K562 (cell line): ENCODE measurements at regions not wholly inside any gene's neighbourhood (a gene's known extent, or its start where the extent isn't known, plus 50 kb on each side); places are given as distances from the start of the nearest gene placed in this dataset.

Experiments used
- ATAC-seq: fragments of 200-7000 bp; cut with Tn5 transposase; 3 replicates; pipeline ENCODE4 v1.9.1; 2020; ENCODE audit warnings: moderate library complexity
- BruUV-seq: library from RNA; stranded (reverse); fragments of 400-500 nt; replicated peaks from 2 replicates; lab custom pipeline; 2021; lab: Mats Ljungman, UMichigan
- CTCF ChIA-PET: fragments of 300-600 bp; formaldehyde crosslinking; extraction: SDS; loops from one replicate; lab custom pipeline; 2021; ENCODE audit warnings: low intra/inter-chr PET ratio; lab: Yijun Ruan, JAX
- POLR2A ChIA-PET: fragments of 300-600, 350-650 bp; sonication (Branson Sonifier 250); formaldehyde crosslinking; extraction: SDS; loops from one replicate; lab custom pipeline; 2021; ENCODE audit warnings: antibody characterized with exemption, inconsistent platforms; lab: Yijun Ruan, JAX
- DNase-seq, 4 experiments: peaks; one replicate each; pipeline versions ENCODE4 v3.0.0 to v3.0.0-alpha.2; 2011 to 2018; ENCODE audit warnings: low spot score in 3 of 4, mixed read lengths in 3 of 4; ENCODE audit errors: extremely low read depth in 1 of 4
- FAIRE-seq: peaks from 2 replicates; lab custom pipeline; 2011; peaks lifted over from hg19 to GRCh38; lab: Jason Lieb, UNC
- H2AFZ ChIP-seq: 2 replicates; pipeline ENCODE4 v1.6.0; 2011; ENCODE audit warnings: low read depth, low read length, control low read depth, inconsistent platforms
- H3K27ac ChIP-seq: fragments of 200-600 bp; 3 replicates; pipeline ENCODE4 v1.8.0; 2011; ENCODE audit warnings: low read depth, mild to moderate bottlenecking, control low read depth, inconsistent platforms, low read length, moderate library complexity, mixed read lengths; ENCODE audit errors: extremely low read depth
- H3K27me3 ChIP-seq, 2 experiments: fragments of 300-600 bp in 1 of 2; 2 replicates in 1 of 2; 3 replicates in 1 of 2; pipeline versions ENCODE4 v1.6.0 to v1.8.0; 2011; ENCODE audit warnings: inconsistent platforms in 2 of 2, low read length in 2 of 2, mild to moderate bottlenecking in 1 of 2, mixed read lengths in 1 of 2, moderate library complexity in 1 of 2; ENCODE audit not compliant: control insufficient read depth in 2 of 2, insufficient read depth in 2 of 2
- H3K36me3 ChIP-seq: fragments of 300-600 bp; 3 replicates; pipeline ENCODE4 v1.8.0; 2011; ENCODE audit warnings: mild to moderate bottlenecking, low read length, inconsistent platforms; ENCODE audit not compliant: control insufficient read depth, insufficient read depth
- H3K4me1 ChIP-seq, 2 experiments: fragments of 200-600 bp in 1 of 2; replicated peaks in 1 of 2; 2 replicates in 1 of 2; 3 replicates in 1 of 2; pipeline versions ENCODE4 v1.5.1 to v1.8.0; 2011; ENCODE audit warnings: inconsistent platforms in 2 of 2, low read length in 2 of 2, mild to moderate bottlenecking in 1 of 2, mixed read lengths in 1 of 2, moderate library complexity in 1 of 2; ENCODE audit not compliant: control insufficient read depth in 2 of 2, insufficient read depth in 2 of 2
- H3K4me2 ChIP-seq: 2 replicates; pipeline ENCODE4 v1.6.1; 2011; ENCODE audit warnings: low read length, control low read depth, inconsistent platforms, mixed read lengths; ENCODE audit not compliant: insufficient read depth
- H3K4me3 ChIP-seq: fragments of 200-600 bp; sonication (generic), shearing (Covaris generic); 2 replicates; pipeline ENCODE4 v1.5.1; 2016; ENCODE audit warnings: control low read depth, inconsistent platforms
- H3K79me2 ChIP-seq: fragments of 200-600 bp; 3 replicates; pipeline ENCODE4 v1.8.0; 2011; ENCODE audit warnings: low read length, inconsistent platforms; ENCODE audit not compliant: control insufficient read depth, insufficient read depth
- H3K9ac ChIP-seq, 2 experiments: 2 replicates each; pipeline versions ENCODE4 v1.6.0 to v1.6.1; 2011; ENCODE audit warnings: low read depth in 2 of 2, low read length in 2 of 2, control low read depth in 1 of 2, inconsistent platforms in 1 of 2, mild to moderate bottlenecking in 1 of 2, mixed read lengths in 1 of 2; ENCODE audit not compliant: insufficient read depth in 1 of 2
- H3K9me1 ChIP-seq: one replicate; pipeline ENCODE4 v1.6.0; 2011; ENCODE audit warnings: inconsistent platforms, mild to moderate bottlenecking, low read length, moderate library complexity; ENCODE audit not compliant: control insufficient read depth, insufficient read depth
- H3K9me3 ChIP-seq: replicated peaks from 2 replicates; pipeline ENCODE4 v1.5.1; 2011; ENCODE audit warnings: low read depth, low read length, inconsistent platforms; ENCODE audit not compliant: control insufficient read depth, insufficient read depth
- H4K20me1 ChIP-seq: replicated peaks from 2 replicates; pipeline ENCODE4 v1.6.1; 2011; ENCODE audit warnings: low read length, inconsistent platforms, mixed read lengths; ENCODE audit not compliant: control insufficient read depth, insufficient read depth
- NR0B1 ChIP-seq: fragments of 450-650 bp; IDR thresholded peaks from one replicate; pipeline ENCODE4 v1.6.1; 2018; ENCODE audit warnings: mild to moderate bottlenecking, moderate library complexity; ENCODE audit not compliant: partially characterized antibody
- RBM15 ChIP-seq: fragments of 200-400 bp; formaldehyde crosslinking; IDR thresholded peaks from 2 replicates; pipeline ENCODE4 v1.6.1; 2018; ENCODE audit warnings: mild to moderate bottlenecking, low read length, moderate library complexity; ENCODE audit not compliant: insufficient read depth
- TFAM ChIP-seq: fragments of 250-450 bp; sonication (Bioruptor Pico); conservative IDR thresholded peaks from 2 replicates; pipeline ENCODE4 v1.5.0; 2021; ENCODE audit warnings: mild to moderate bottlenecking, moderate library complexity
- ZNF140 ChIP-seq: fragments of 250-450 bp; sonication (Bioruptor Pico); IDR thresholded peaks from 2 replicates; pipeline ENCODE4 v1.8.0; 2021; ENCODE audit warnings: moderate library complexity, mild to moderate bottlenecking, inconsistent platforms
- ZNF232 ChIP-seq: sonication (generic); formaldehyde crosslinking; IDR thresholded peaks from 2 replicates; pipeline ENCODE4 v1.8.0; 2022; ENCODE audit warnings: mild to moderate bottlenecking, missing genetic modification reagents
- WGBS: fragments of 100-300 bp; shearing (Covaris generic); methylation state at CpG from one replicate; pipeline ENCODE4 v1.1.6; 2016; ENCODE audit warnings: low coverage, mixed read lengths; ENCODE audit not compliant: insufficient coverage; ENCODE audit errors: missing lambda C conversion rate; 5-methylcytosine and 5-hydroxymethylcytosine counted together
- in situ Hi-C: fragments of 300-500 bp; cut with MboI; formaldehyde crosslinking; loops from 4 replicates; pipeline ENCODE4 v1.15.0; 2018; ENCODE audit warnings: inconsistent platforms, mixed read lengths
- intact Hi-C: fragments of 100-400 bp; cut with micrococcal nuclease; formaldehyde crosslinking; loops from 2 replicates; pipeline ENCODE4 v1.14.2; 2022
- TF ChIP-seq, protein P1 (sequence below): sonication (generic); formaldehyde crosslinking; IDR thresholded peaks from 2 replicates; pipeline ENCODE4 v1.8.1; 2022; ENCODE audit warnings: missing genetic modification reagents

DNA sequence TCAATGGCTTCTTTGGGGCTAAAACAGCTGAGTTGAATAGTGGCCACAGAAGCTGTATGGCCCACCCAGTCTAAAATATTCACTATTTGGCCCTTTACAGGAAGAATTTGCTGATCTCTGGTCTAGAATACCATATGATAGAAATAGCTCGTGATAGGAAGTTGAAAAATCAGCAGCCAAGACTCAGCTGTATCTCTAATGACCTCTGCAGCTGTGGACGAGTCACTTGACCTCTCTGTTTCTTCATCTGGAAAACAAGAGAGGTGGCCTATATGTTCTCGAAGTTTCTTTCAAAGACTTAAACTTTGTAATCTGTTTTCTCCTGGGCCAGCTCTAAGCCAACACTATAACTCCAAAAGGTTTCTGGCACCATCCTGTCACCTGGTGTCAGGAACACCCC, 129.2 kb downstream of the ZBTB18 start:
- Histone ChIP-seq H3K9ac (no peak overlapping the region), H3K9me1 (peaks cover 2% of the 10 kb centered on the region), H3K79me2 (no peaks in the 10 kb centered on the region), H3K4me2 (no peak overlapping the region), H4K20me1 (no peaks in the 10 kb centered on the region; the same call in 1 of the 2 replicates), H2AFZ (no peak overlapping the region), H3K4me3 (no peak overlapping the region), H3K27ac (no peak overlapping the region), H3K27me3 (peaks cover 45 to 63% of the 10 kb centered on the region in 2 experiments), H3K36me3 (no peaks in the 10 kb centered on the region), H3K4me1 (0 out of 5 replicates have a peak, but pooled peaks cover 0 to 2% of the 10 kb centered on the region in 2 experiments), H3K9me3 (no peaks in the 10 kb centered on the region)
- CTCF ChIA-PET: no interaction called here
- WGBS: 2% methylated on average over 3 of the region's 3 CpGs
- FAIRE-seq (no peak), DNase-seq (no peak), ATAC-seq (no peak)
- intact Hi-C loops: no loop called here
- POLR2A ChIA-PET: interaction anchor here (0.6 kb wide), 1 partner anchor 95 kb away, joined by 3 read pairs; no protein-coding TSS in a partner anchor
- TF ChIP-seq RBM15: no peak
- TF ChIP-seq ZNF232 (CRISPR knock-in tag): no peak
- no peak for TF ChIP-seq ZNF140
- TF ChIP-seq, protein P1, sequence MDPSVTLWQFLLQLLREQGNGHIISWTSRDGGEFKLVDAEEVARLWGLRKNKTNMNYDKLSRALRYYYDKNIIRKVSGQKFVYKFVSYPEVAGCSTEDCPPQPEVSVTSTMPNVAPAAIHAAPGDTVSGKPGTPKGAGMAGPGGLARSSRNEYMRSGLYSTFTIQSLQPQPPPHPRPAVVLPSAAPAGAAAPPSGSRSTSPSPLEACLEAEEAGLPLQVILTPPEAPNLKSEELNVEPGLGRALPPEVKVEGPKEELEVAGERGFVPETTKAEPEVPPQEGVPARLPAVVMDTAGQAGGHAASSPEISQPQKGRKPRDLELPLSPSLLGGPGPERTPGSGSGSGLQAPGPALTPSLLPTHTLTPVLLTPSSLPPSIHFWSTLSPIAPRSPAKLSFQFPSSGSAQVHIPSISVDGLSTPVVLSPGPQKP (CRISPR knock-in tag): no peak
- no peak for TF ChIP-seq NR0B1
- TF ChIP-seq TFAM (CRISPR knock-in tag): no peak
- in situ Hi-C loops: no loop called here
- no TSS peak for BruUV-seq
